ENCODE measurements at regions not wholly inside any gene's neighbourhood (a gene's known extent, or its start where the extent isn't known, plus 50 kb on each side); places are given as distances from the start of the nearest gene placed in this dataset.

DNA sequence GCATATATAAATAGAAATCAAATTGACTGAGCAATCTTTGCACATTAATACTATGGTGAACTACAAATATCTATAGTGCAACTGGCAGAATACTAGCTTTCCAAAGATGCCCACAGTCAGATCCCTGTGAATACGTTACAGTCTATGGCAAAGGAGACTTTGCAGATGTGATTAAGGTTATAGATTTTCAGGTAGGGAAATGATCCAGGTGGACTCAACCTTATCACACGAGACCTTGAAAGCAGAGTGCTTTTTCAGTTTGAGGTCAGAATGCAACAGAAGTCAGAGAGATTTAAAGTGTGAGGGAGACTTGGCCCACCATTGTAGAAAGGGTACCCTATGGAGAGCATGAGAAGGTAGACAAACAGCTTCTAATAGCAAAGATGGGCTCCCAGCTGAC lies 122.6 kb downstream of the TRIB2 start:
- H4K20me1 ChIP-seq (ENCODE audit: insufficient read depth): no peaks in the 10 kb centered on the region
- no peaks in the 10 kb centered on the region for H3K27me3 ChIP-seq (replicated peaks; ENCODE audit: insufficient read depth)
- no peaks in the 10 kb centered on the region for H3K36me3 ChIP-seq (ENCODE audit: low read depth)
- TF ChIP-seq EZH2phosphoT487 (IDR thresholded peaks at IDR 0.05; ENCODE audit: insufficient read depth, low read depth) (no peak), EZH2 (IDR thresholded peaks at IDR 0.05; ENCODE audit: insufficient read depth, poor library complexity, severe bottlenecking) (no peak)
- no peak overlapping the region for H3K4me2 ChIP-seq (ENCODE audit: unreplicated experiment)
- H3K9ac ChIP-seq: no peak overlapping the region
- no peaks in the 10 kb centered on the region for H3F3A ChIP-seq (ENCODE audit: insufficient read depth)
- in situ Hi-C loops (cut with MboI): no loop called here
- H2AFZ ChIP-seq: no peak overlapping the region
- WGBS, 2 experiments (ENCODE audit: low coverage in 1 of 2, low lambda C conversion rate in 2 of 2, missing lambda C conversion rate in 2 of 2): 89 to 92% methylated on average over 2 of the region's 2 CpGs
- H3K79me2 ChIP-seq (ENCODE audit: insufficient read depth): no peaks in the 10 kb centered on the region
- no peaks in the 10 kb centered on the region for H3K9me3 ChIP-seq (ENCODE audit: low read depth)
- H3K27ac ChIP-seq: no peak overlapping the region
- DNase-seq: no peak
- H3K4me1 ChIP-seq (ENCODE audit: insufficient read depth): no peaks in the 10 kb centered on the region
- H3K9me2 ChIP-seq (ENCODE audit: insufficient read depth): no peaks in the 10 kb centered on the region
- H3K4me3 ChIP-seq: no peak overlapping the region

DNA sequence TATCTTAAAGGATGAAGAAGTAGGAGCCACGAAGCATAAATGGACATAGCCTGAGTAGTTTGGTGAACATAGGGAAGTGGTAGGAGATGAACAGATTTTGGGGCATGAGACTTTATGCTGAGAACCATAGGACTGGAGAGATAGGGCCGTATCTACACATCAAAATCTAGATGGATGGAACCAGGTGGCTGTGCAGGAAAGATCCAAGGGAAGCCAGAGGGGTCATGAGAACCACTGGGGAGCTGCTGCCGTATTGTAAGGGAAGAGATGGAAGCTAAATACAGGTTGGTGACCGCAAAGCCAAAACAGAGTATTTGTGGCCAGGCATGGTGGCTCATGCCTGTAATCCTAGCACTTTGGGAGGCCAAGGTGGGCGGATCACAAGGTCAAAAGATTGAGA lies 124.3 kb downstream of the TRIB2 start:
- 84 to 85% methylated on average over 5 of the region's 5 CpGs for WGBS, 2 experiments (ENCODE audit: low coverage in 1 of 2, low lambda C conversion rate in 2 of 2, missing lambda C conversion rate in 2 of 2)
- no peak for DNase-seq
- H3K9me3 ChIP-seq (ENCODE audit: low read depth): no peaks in the 10 kb centered on the region
- no peak overlapping the region for H3K4me2 ChIP-seq (ENCODE audit: unreplicated experiment)
- in situ Hi-C loops (cut with MboI): no loop called here
- no peak overlapping the region for H3K27ac ChIP-seq
- H3K9me2 ChIP-seq (ENCODE audit: insufficient read depth): no peaks in the 10 kb centered on the region
- no peaks in the 10 kb centered on the region for H4K20me1 ChIP-seq (ENCODE audit: insufficient read depth)
- H3F3A ChIP-seq (ENCODE audit: insufficient read depth): no peaks in the 10 kb centered on the region
- no peak overlapping the region for H3K9ac ChIP-seq
- H3K36me3 ChIP-seq (ENCODE audit: low read depth): no peaks in the 10 kb centered on the region
- no peaks in the 10 kb centered on the region for H3K4me1 ChIP-seq (ENCODE audit: insufficient read depth)
- H3K27me3 ChIP-seq (replicated peaks; ENCODE audit: insufficient read depth): no peaks in the 10 kb centered on the region
- no peak overlapping the region for H3K4me3 ChIP-seq
- no peak overlapping the region for H2AFZ ChIP-seq
- TF ChIP-seq EZH2 (IDR thresholded peaks at IDR 0.05; ENCODE audit: insufficient read depth, poor library complexity, severe bottlenecking): no peak
- no peaks in the 10 kb centered on the region for H3K79me2 ChIP-seq (ENCODE audit: insufficient read depth)

DNA sequence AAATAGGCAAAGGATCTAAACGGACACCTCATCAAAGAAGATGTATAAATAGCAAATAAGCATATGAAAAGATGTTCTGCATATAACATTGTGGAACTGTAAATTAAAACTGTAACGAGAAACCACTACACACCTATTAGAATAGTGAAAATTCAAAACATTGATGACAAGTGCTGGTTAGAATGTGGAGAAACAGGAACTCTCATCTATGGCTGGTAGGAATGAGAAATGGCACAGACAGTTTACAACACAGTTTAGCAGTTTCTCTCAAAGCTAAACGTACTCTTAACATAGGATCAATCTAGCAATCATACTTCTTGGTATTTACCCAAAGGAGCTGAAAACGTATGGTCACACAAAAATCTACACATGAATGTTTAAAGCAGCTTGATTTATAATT lies 126.2 kb downstream of the TRIB2 start:
- no peaks in the 10 kb centered on the region for H3K4me1 ChIP-seq (ENCODE audit: insufficient read depth)
- in situ Hi-C loops (cut with MboI): no loop called here
- no peaks in the 10 kb centered on the region for H3K36me3 ChIP-seq (ENCODE audit: low read depth)
- H3K27ac ChIP-seq: no peak overlapping the region
- H2AFZ ChIP-seq: no peak overlapping the region
- no peaks in the 10 kb centered on the region for H3K79me2 ChIP-seq (ENCODE audit: insufficient read depth)
- H3K9me3 ChIP-seq (ENCODE audit: low read depth): no peaks in the 10 kb centered on the region
- H3K27me3 ChIP-seq (replicated peaks; ENCODE audit: insufficient read depth): no peaks in the 10 kb centered on the region
- H3K4me2 ChIP-seq (ENCODE audit: unreplicated experiment): no peak overlapping the region
- no peaks in the 10 kb centered on the region for H3F3A ChIP-seq (ENCODE audit: insufficient read depth)
- H4K20me1 ChIP-seq (ENCODE audit: insufficient read depth): no peaks in the 10 kb centered on the region
- DNase-seq: no peak
- WGBS, 2 experiments (ENCODE audit: low coverage in 1 of 2, low lambda C conversion rate in 2 of 2, missing lambda C conversion rate in 2 of 2): 59 to 63% methylated on average over 4 of the region's 4 CpGs
- H3K4me3 ChIP-seq: no peak overlapping the region
- TF ChIP-seq EZH2phosphoT487 (IDR thresholded peaks at IDR 0.05; ENCODE audit: insufficient read depth, low read depth) (no peak), EZH2 (IDR thresholded peaks at IDR 0.05; ENCODE audit: insufficient read depth, poor library complexity, severe bottlenecking) (no peak)
- no peak overlapping the region for H3K9ac ChIP-seq
- no peaks in the 10 kb centered on the region for H3K9me2 ChIP-seq (ENCODE audit: insufficient read depth)

GRCh38 chr2:12844511-12844910 lies 127.8 kb downstream of the TRIB2 start:
- TF ChIP-seq EZH2 (IDR thresholded peaks at IDR 0.05; ENCODE audit: insufficient read depth, poor library complexity, severe bottlenecking) (no peak), EZH2phosphoT487 (IDR thresholded peaks at IDR 0.05; ENCODE audit: insufficient read depth, low read depth) (no peak)
- Histone ChIP-seq H2AFZ (peak overlapping the region; percentile 70), H3K9ac (no peak overlapping the region), H3K4me2 (ENCODE audit: unreplicated experiment) (no peak overlapping the region), H3K36me3 (ENCODE audit: low read depth) (no peaks in the 10 kb centered on the region), H3F3A (ENCODE audit: insufficient read depth) (no peaks in the 10 kb centered on the region), H3K27me3 (replicated peaks; ENCODE audit: insufficient read depth) (no peaks in the 10 kb centered on the region), H3K9me3 (ENCODE audit: low read depth) (no peaks in the 10 kb centered on the region), H3K4me3 (no peak overlapping the region), H4K20me1 (ENCODE audit: insufficient read depth) (no peaks in the 10 kb centered on the region), H3K9me2 (ENCODE audit: insufficient read depth) (no peaks in the 10 kb centered on the region), H3K79me2 (ENCODE audit: insufficient read depth) (no peaks in the 10 kb centered on the region), H3K27ac (no peak overlapping the region), H3K4me1 (ENCODE audit: insufficient read depth) (no peaks in the 10 kb centered on the region)
- in situ Hi-C loops (cut with MboI): no loop called here
- 16 to 21% methylated on average over 9 of the region's 9 CpGs for WGBS, 2 experiments (ENCODE audit: low coverage in 1 of 2, low lambda C conversion rate in 2 of 2, missing lambda C conversion rate in 2 of 2)
- DNase-seq: peak; percentile 15

All from GM23248 (cell line).